ENCODE measurements at regions not wholly inside any gene's neighbourhood (a gene's known extent, or its start where the extent isn't known, plus 50 kb on each side); places are given as distances from the start of the nearest gene placed in this dataset.
"Not testable (repeated sequence)": the region's sequence is repeated elsewhere in the genome, so short reads cannot be mapped to it uniquely, and the experiment has no call there.

DNA sequence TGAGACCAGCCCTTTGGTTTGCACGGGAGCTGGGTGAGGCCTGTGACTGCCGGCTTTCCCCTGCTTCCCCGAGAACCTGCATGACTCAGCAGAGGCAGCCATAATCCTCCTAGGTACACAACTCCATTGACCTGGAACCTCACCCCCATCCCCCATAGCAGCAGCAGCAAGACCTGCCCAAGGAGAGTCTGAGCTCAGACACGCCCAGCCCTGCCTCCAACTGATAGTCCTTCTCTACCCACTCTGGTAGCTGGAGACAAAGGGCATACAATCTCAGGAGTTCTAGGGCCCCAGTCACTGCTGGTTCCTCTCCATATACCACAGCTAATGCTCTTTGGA, 141.0 kb upstream of the ARHGEF26 start:
- CTCF ChIA-PET: interaction anchor here (0.5 kb wide), 2 partner anchors 465 to 1029 kb away, joined by 4 read pairs; no protein-coding TSS in a partner anchor
- peak overlapping the region; percentile 55 for H3K27ac Mint-ChIP-seq (ENCODE audit: unreplicated experiment)
- DNase-seq: peak; percentile 63
- H3K4me3 Mint-ChIP-seq (ENCODE audit: low read depth, unreplicated experiment): no peak overlapping the region
- no TSS peak for BruUV-seq (replicated peaks)
- intact Hi-C loops (cut with micrococcal nuclease; ENCODE audit: unreplicated experiment): no loop called here
- TF ChIP-seq, protein P1, sequence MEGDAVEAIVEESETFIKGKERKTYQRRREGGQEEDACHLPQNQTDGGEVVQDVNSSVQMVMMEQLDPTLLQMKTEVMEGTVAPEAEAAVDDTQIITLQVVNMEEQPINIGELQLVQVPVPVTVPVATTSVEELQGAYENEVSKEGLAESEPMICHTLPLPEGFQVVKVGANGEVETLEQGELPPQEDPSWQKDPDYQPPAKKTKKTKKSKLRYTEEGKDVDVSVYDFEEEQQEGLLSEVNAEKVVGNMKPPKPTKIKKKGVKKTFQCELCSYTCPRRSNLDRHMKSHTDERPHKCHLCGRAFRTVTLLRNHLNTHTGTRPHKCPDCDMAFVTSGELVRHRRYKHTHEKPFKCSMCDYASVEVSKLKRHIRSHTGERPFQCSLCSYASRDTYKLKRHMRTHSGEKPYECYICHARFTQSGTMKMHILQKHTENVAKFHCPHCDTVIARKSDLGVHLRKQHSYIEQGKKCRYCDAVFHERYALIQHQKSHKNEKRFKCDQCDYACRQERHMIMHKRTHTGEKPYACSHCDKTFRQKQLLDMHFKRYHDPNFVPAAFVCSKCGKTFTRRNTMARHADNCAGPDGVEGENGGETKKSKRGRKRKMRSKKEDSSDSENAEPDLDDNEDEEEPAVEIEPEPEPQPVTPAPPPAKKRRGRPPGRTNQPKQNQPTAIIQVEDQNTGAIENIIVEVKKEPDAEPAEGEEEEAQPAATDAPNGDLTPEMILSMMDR (IDR thresholded peaks at IDR 0.05; ENCODE audit: unreplicated experiment): no peak
- H3K9me3 Mint-ChIP-seq (ENCODE audit: low read depth, unreplicated experiment): no peaks in the 10 kb centered on the region
- H3K27me3 Mint-ChIP-seq (ENCODE audit: unreplicated experiment): no peaks in the 10 kb centered on the region
- peaks cover 16% of the 10 kb centered on the region for H3K4me1 Mint-ChIP-seq (ENCODE audit: low read depth, unreplicated experiment)
- H3K36me3 Mint-ChIP-seq (ENCODE audit: insufficient read depth, unreplicated experiment): no peaks in the 10 kb centered on the region

DNA sequence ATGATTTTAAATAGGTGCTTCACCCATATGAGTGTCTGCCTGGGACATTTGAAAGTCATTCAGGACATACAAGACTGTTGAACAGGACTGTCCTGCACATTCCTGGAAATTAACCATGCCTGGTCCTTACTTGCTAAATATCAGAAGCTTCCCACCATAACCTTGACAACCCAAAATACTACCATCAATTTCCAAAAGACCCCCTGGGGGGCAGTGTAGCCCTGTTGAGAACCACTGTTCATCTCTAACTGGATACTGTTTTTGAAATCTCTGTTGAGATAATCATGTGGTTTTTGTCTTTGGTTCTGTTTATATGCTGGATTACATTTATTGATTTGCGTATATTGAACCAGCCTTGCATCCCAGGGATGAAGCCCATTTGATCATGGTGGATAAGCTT, 123.8 kb upstream of the ARHGEF26 start:
- H3K27ac Mint-ChIP-seq (ENCODE audit: unreplicated experiment); H3K27me3 Mint-ChIP-seq (ENCODE audit: unreplicated experiment); BruUV-seq (replicated peaks); H3K36me3 Mint-ChIP-seq (ENCODE audit: insufficient read depth, unreplicated experiment); H3K4me3 Mint-ChIP-seq (ENCODE audit: low read depth, unreplicated experiment); CTCF ChIA-PET; H3K4me1 Mint-ChIP-seq (ENCODE audit: low read depth, unreplicated experiment); H3K9me3 Mint-ChIP-seq (ENCODE audit: low read depth, unreplicated experiment): not testable (repeated sequence)
- peak; percentile 49 for DNase-seq
- intact Hi-C loops (cut with micrococcal nuclease; ENCODE audit: unreplicated experiment): loop anchor here (2.0 kb wide), 1 partner anchor 255 kb away; no protein-coding TSS in a partner anchor
- TF ChIP-seq, protein P1 (IDR thresholded peaks at IDR 0.05; ENCODE audit: unreplicated experiment): peak; percentile 21

DNA sequence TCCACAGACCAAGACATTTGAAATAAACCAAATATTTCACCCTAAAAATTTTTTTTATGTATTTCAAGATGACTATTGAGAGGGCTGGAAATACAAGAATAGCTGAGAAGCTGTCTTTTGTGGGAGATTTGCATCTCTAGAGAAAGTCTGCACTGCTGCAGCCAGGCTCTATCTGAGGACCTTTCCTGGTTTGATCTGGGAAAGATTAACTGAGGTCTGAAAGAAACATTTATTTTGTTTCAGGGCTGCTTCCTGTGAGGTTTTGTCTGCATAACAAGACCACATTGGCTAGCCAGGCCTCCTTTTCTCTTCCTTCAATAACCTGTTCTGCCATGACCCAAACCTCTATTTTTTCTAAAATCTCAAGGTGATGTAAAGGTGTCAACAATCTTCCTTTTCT, 117.5 kb upstream of the ARHGEF26 start:
- CTCF ChIA-PET: interaction anchor here (0.5 to 0.6 kb wide), 2 partner anchors 507 to 666 kb away, joined by 3 to 4 read pairs; no protein-coding TSS in a partner anchor
- H3K27me3 Mint-ChIP-seq (ENCODE audit: unreplicated experiment): no peaks in the 10 kb centered on the region
- TF ChIP-seq, protein P1 (IDR thresholded peaks at IDR 0.05; ENCODE audit: unreplicated experiment): no peak
- BruUV-seq (replicated peaks): no TSS peak
- no peak overlapping the region for H3K4me3 Mint-ChIP-seq (ENCODE audit: low read depth, unreplicated experiment)
- no peaks in the 10 kb centered on the region for H3K36me3 Mint-ChIP-seq (ENCODE audit: insufficient read depth, unreplicated experiment)
- DNase-seq: no peak
- no peak overlapping the region for H3K27ac Mint-ChIP-seq (ENCODE audit: unreplicated experiment)
- no peaks in the 10 kb centered on the region for H3K9me3 Mint-ChIP-seq (ENCODE audit: low read depth, unreplicated experiment)
- H3K4me1 Mint-ChIP-seq (ENCODE audit: low read depth, unreplicated experiment): no peaks in the 10 kb centered on the region
- intact Hi-C loops (cut with micrococcal nuclease; ENCODE audit: unreplicated experiment): no loop called here

DNA sequence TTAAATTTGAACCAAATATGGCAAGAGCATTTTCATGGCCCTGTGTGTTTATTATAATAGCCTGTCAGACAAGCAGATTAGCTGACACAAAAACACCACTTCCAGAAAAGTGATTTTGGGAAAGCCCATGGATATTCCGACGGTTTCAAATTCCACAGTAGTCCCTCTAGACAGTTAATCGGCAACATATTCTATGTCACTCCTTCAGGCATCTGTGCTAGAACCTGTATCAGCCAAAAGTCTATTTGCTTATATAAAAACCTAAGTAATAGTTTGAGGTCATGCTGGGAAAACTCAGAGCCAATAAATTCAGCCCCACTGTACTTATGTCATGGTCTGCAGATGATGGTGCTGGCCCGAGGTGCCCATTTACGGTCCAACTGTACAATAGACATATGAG, 110.2 kb upstream of the ARHGEF26 start:
- TF ChIP-seq, protein P1 (IDR thresholded peaks at IDR 0.05; ENCODE audit: unreplicated experiment): no peak
- DNase-seq: no peak
- Mint-ChIP-seq H3K4me1 (ENCODE audit: low read depth, unreplicated experiment) (no peaks in the 10 kb centered on the region), H3K36me3 (ENCODE audit: insufficient read depth, unreplicated experiment) (no peaks in the 10 kb centered on the region), H3K27ac (ENCODE audit: unreplicated experiment) (no peak overlapping the region), H3K27me3 (ENCODE audit: unreplicated experiment) (no peaks in the 10 kb centered on the region), H3K9me3 (ENCODE audit: low read depth, unreplicated experiment) (no peaks in the 10 kb centered on the region), H3K4me3 (ENCODE audit: low read depth, unreplicated experiment) (no peak overlapping the region)
- intact Hi-C loops (cut with micrococcal nuclease; ENCODE audit: unreplicated experiment): no loop called here
- BruUV-seq (replicated peaks): no TSS peak
- CTCF ChIA-PET: no interaction called here
